ENCODE measurements at regions not wholly inside any gene's neighbourhood (a gene's known extent, or its start where the extent isn't known, plus 50 kb on each side); places are given as distances from the start of the nearest gene placed in this dataset.
A peak's percentile ranks its signal among the peaks of the same experiment; 100 is the strongest.

DNA sequence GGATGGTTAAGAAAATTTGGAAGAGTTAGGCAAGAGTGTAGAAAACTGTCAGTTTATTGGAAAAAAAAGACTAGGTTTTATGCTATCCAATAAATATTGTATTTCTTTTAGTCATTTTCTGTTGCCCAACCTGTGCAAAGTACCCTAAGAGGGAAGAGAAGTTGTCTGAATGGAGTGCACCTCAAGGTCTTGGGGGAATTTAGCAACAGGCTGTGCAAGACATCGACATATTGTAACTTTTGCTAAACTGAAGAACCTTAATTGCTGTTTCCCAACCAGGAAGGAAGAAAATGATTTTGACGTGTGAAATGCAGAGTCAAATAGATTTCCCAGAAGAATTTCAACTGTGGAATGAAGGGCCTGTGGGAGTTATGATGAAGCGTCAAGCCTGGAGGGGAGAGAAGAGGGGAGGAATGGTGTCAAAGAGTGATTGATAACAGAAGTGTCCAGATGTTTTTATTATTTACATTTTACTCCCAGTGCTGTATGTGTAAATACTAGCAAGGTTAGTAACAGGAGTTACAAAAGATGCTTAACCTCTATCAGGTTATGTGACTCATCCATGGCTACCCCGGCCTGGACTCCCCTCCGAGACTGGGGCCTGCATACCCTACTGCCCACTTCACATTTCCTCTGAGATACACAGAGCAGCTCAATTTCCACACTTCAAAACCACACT lies 246.8 kb downstream of the MYLK4 start:
- TF ChIP-seq, protein P1, sequence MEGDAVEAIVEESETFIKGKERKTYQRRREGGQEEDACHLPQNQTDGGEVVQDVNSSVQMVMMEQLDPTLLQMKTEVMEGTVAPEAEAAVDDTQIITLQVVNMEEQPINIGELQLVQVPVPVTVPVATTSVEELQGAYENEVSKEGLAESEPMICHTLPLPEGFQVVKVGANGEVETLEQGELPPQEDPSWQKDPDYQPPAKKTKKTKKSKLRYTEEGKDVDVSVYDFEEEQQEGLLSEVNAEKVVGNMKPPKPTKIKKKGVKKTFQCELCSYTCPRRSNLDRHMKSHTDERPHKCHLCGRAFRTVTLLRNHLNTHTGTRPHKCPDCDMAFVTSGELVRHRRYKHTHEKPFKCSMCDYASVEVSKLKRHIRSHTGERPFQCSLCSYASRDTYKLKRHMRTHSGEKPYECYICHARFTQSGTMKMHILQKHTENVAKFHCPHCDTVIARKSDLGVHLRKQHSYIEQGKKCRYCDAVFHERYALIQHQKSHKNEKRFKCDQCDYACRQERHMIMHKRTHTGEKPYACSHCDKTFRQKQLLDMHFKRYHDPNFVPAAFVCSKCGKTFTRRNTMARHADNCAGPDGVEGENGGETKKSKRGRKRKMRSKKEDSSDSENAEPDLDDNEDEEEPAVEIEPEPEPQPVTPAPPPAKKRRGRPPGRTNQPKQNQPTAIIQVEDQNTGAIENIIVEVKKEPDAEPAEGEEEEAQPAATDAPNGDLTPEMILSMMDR (conservative IDR thresholded peaks at IDR 0.05) = no peak
- DNase-seq (ENCODE audit: extremely low spot score, unreplicated experiment) = no peak
- no peak overlapping the region for H3K4me3 Mint-ChIP-seq
- H3K36me3 Mint-ChIP-seq = peaks cover 3% of the 10 kb centered on the region
- H3K27me3 Mint-ChIP-seq = no peaks in the 10 kb centered on the region
- H3K4me1 Mint-ChIP-seq (ENCODE audit: unreplicated experiment) = peaks cover 41% of the 10 kb centered on the region
- H3K27ac Mint-ChIP-seq = peak overlapping the region; percentile 44
- peaks cover 6% of the 10 kb centered on the region for H3K9me3 Mint-ChIP-seq

DNA sequence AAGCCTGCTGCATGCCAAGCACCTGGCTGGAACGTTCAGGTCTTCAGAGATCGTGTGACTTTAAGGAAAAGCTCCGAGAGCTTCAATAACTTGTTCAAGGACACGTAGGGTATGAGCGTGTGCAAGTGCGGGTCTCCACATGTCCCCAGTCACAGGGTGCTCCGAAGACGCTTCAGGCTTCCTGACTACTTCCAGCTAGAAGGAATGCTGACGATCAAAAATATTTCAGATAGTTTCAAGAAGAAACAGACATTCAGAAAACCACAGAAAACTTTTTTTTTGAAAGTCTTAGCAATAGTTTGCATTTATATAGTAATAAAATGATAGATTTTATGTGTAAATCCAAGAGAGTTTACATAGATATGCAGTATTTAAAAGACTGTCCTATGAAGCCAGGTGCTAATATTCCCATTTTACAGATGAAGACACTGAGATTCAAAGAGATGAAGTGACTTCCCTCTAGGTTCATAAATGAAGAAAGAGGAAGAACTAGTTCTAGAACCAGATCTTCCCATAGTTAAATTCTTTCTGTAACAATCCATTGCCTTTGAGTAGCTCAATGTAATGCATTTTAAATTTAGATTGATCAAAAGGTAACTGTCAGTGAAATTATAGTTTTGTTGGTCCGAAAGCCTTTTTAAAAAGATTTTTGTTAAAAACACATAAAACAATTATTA lies 247.6 kb downstream of the MYLK4 start:
- Mint-ChIP-seq H3K27ac (peak overlapping the region; percentile 37), H3K36me3 (peaks cover 3% of the 10 kb centered on the region), H3K9me3 (peaks cover 6% of the 10 kb centered on the region), H3K27me3 (no peaks in the 10 kb centered on the region), H3K4me3 (no peak overlapping the region), H3K4me1 (ENCODE audit: unreplicated experiment) (peaks cover 45% of the 10 kb centered on the region)
- TF ChIP-seq, protein P1 (conservative IDR thresholded peaks at IDR 0.05) = no peak
- no peak for DNase-seq (ENCODE audit: extremely low spot score, unreplicated experiment)

DNA sequence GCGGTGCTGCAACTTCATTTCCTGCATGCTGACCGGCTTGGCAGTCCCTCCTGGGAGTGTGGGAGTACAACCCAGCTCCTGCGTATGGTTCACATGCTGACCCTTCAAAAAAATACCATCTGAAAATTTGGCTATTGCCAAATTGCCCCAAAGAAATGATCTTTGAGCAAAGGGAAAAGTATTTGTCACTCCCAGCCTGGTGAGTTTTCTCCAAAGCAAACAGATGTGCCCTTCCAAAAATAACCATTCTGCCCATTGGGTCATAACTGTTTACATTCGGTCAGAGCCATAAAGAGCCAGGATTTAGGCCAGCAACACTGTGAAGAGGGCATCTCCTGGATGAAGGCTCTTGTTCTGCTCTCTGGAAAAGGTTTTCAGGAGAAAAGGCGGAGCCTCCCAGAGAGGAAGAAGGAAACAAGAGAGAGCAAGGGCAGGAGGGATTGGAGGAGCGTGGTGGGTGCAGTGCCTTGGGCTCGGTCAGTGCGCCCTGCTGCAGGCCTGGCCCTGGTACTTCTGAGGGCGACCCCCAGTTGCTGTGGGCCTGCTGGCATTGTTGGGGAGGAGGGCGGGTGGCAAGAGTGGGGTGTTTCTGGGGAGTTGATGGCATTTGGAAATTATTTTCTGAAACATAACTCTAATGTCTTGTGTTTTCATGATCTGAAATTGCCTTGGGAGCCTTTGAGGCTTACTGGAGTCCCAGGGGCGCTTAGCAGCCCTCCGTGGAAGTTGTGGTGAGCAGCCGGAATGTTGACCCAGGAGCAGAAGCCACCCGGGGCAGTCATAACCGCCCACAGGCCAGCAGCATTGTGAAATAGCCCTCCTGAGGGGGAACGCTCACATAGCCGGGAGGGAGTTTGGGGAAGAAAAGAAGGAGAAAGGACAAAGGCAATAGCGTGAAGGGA lies 248.4 kb downstream of the MYLK4 start:
- peak overlapping the region; percentile 37 for H3K27ac Mint-ChIP-seq
- TF ChIP-seq, protein P1 (conservative IDR thresholded peaks at IDR 0.05) = no peak
- no peak overlapping the region for H3K4me3 Mint-ChIP-seq
- peaks cover under 1% of the 10 kb centered on the region for H3K9me3 Mint-ChIP-seq
- no peaks in the 10 kb centered on the region for H3K36me3 Mint-ChIP-seq
- H3K4me1 Mint-ChIP-seq (ENCODE audit: unreplicated experiment) = peaks cover 42% of the 10 kb centered on the region
- peak; percentile 58 for DNase-seq (ENCODE audit: extremely low spot score, unreplicated experiment)
- no peaks in the 10 kb centered on the region for H3K27me3 Mint-ChIP-seq

DNA sequence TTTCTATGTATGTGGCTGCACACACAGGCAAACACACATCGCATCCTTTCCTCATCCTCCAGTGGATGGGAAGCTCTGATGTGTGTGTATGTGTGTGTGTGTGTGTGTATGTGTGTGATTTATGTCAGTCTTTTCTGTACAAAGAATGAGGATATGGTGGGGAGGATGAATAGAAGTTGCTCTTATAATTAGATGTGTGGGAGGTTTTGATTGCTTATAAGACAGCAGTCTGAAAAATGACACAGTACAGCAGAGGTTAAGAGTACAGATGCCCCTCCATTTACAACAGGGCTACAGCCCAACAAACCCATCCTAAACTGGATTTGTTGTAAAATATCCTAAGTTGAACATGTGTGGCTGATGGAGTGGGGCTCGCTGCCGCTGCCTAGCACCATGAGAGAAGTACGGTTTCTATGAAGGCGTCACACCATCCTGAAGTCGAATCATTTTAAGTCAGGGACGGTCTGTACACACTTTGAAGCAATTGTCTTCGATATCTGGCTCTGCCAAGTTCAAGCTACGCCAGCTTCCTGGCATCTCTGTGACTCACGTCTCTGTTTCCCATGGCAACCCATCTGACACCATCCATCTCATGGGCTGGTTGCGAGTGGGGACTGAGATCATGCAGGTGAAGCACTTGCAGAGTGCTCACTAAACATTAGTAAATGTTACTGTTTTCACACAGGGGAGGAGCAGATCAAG lies 252.6 kb downstream of the MYLK4 start:
- no peak overlapping the region for H3K27ac Mint-ChIP-seq
- no peak overlapping the region for H3K4me3 Mint-ChIP-seq
- DNase-seq (ENCODE audit: extremely low spot score, unreplicated experiment) = no peak
- H3K27me3 Mint-ChIP-seq = no peaks in the 10 kb centered on the region
- peaks cover 24% of the 10 kb centered on the region for H3K4me1 Mint-ChIP-seq (ENCODE audit: unreplicated experiment)
- H3K36me3 Mint-ChIP-seq = no peaks in the 10 kb centered on the region
- H3K9me3 Mint-ChIP-seq = no peaks in the 10 kb centered on the region
- TF ChIP-seq, protein P1 (conservative IDR thresholded peaks at IDR 0.05) = no peak

DNA sequence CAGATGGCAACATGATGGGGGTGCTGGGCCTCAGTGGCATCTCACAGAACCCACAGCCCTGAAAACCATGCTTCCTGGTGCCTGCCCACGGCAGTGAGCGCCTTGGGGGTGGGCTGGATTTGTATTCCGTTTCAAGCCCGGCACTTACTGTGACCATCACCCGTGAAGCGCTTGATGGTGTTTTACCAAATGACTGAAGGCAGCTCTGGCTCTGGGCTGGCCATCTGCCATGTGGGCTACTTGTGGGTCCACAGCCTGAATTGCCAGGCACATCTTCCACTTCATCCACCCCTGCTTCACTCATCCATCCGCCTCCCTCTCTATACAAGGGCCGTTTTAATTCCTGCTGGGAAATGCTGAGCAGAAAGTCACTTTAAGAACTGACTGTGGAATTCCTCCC lies 250.9 kb upstream of the GMDS start:
- no peaks in the 10 kb centered on the region for H3K9me3 Mint-ChIP-seq
- no peak overlapping the region for H3K27ac Mint-ChIP-seq
- TF ChIP-seq, protein P1 (conservative IDR thresholded peaks at IDR 0.05) = no peak
- H3K4me3 Mint-ChIP-seq = no peak overlapping the region
- H3K27me3 Mint-ChIP-seq = no peaks in the 10 kb centered on the region
- H3K36me3 Mint-ChIP-seq = peaks cover 3% of the 10 kb centered on the region
- H3K4me1 Mint-ChIP-seq (ENCODE audit: unreplicated experiment) = peaks cover 27% of the 10 kb centered on the region
- no peak for DNase-seq (ENCODE audit: extremely low spot score, unreplicated experiment)
